H1 (cell line): ENCODE measurements at regions not wholly inside any gene's neighbourhood (a gene's known extent, or its start where the extent isn't known, plus 50 kb on each side); places are given as distances from the start of the nearest gene placed in this dataset.

Source experiments
- ASH2L ChIP-seq: fragments of 200-600, 300-600 bp; sonication (generic); IDR thresholded peaks from one replicate; pipeline ENCODE4 v1.7.1; 2017; ENCODE audit warnings: low read length
- CTCF ChIP-seq, 3 experiments: IDR thresholded peaks; 1 replicate in 2 of 3; 2 replicates in 1 of 3; pipeline versions ENCODE4 v1.5.1 to v1.6.1; 2011; ENCODE audit warnings: low read length in 3 of 3, mild to moderate bottlenecking in 3 of 3, inconsistent platforms in 2 of 3, low read depth in 1 of 3, moderate library complexity in 1 of 3; ENCODE audit not compliant: insufficient read depth in 1 of 3; ENCODE audit errors: control extremely low read depth in 1 of 3
- JUND ChIP-seq: IDR thresholded peaks from 2 replicates; pipeline ENCODE4 v1.6.1; 2011; ENCODE audit warnings: mild to moderate bottlenecking, improper control_type of control experiment, low read length
- POLR2A ChIP-seq, 2 experiments: IDR thresholded peaks; 1 replicate in 1 of 2; 2 replicates in 1 of 2; pipeline ENCODE4 v1.6.1; 2011; ENCODE audit warnings: low read depth in 2 of 2, low read length in 2 of 2, mild to moderate bottlenecking in 2 of 2; ENCODE audit errors: control extremely low read depth in 1 of 2

GRCh38 chr10:120392245-120392644, 64.8 kb upstream of the PLPP4 start:
- no peak for TF ChIP-seq POLR2A (IDR thresholded peaks at IDR 0.05; ENCODE audit: control extremely low read depth in 1 of 2, low read depth in 2 of 2, low read length in 2 of 2)
- no peak for TF ChIP-seq CTCF (IDR thresholded peaks at IDR 0.05; ENCODE audit: control extremely low read depth in 1 of 3, insufficient read depth in 1 of 3, low read depth in 1 of 3, low read length in 3 of 3)
- TF ChIP-seq ASH2L = no peak
- TF ChIP-seq JUND = no peak
